ENCODE measurements at regions not wholly inside any gene's neighbourhood (a gene's known extent, or its start where the extent isn't known, plus 50 kb on each side); places are given as distances from the start of the nearest gene placed in this dataset.

DNA sequence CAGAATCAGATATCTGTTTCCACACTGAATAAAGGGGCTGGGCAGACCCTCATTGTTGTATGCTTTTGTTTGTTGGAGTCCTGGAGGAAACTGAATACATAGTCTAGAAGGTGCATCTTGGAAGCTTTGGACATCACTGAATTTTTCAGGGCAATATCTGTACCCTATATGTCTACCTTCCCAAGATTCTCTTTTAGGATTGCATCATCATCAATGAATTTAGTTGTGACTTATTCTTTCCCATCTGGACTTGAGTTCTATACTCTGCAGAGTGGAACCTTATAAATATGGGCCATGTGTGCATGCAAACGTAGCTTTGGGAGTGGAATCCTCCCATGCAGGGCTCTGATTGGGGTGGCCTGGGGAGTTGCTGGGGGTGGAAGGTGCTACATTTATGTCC is 60.7 kb upstream of the PROKR2 start:
- no peak for TF ChIP-seq TCF7L2 (IDR thresholded peaks at IDR 0.05; ENCODE audit: low read depth, low read length)
- TF ChIP-seq, protein P1, sequence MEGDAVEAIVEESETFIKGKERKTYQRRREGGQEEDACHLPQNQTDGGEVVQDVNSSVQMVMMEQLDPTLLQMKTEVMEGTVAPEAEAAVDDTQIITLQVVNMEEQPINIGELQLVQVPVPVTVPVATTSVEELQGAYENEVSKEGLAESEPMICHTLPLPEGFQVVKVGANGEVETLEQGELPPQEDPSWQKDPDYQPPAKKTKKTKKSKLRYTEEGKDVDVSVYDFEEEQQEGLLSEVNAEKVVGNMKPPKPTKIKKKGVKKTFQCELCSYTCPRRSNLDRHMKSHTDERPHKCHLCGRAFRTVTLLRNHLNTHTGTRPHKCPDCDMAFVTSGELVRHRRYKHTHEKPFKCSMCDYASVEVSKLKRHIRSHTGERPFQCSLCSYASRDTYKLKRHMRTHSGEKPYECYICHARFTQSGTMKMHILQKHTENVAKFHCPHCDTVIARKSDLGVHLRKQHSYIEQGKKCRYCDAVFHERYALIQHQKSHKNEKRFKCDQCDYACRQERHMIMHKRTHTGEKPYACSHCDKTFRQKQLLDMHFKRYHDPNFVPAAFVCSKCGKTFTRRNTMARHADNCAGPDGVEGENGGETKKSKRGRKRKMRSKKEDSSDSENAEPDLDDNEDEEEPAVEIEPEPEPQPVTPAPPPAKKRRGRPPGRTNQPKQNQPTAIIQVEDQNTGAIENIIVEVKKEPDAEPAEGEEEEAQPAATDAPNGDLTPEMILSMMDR (IDR thresholded peaks at IDR 0.05), result no peak
